WTC11 (cell line): ENCODE measurements at regions not wholly inside any gene's neighbourhood (a gene's known extent, or its start where the extent isn't known, plus 50 kb on each side); places are given as distances from the start of the nearest gene placed in this dataset.

ENCODE experiments used
- FOXJ3 ChIP-seq: sonication (generic); formaldehyde crosslinking; IDR thresholded peaks from 2 replicates; pipeline ENCODE4 v1.9.0; 2021; ENCODE audit warnings: missing genetic modification reagents, mild to moderate bottlenecking, borderline replicate concordance
- NFATC4 ChIP-seq: fragments of 250-450 bp; sonication (Bioruptor Pico); IDR thresholded peaks from 2 replicates; pipeline ENCODE4 v1.9.0; 2021; ENCODE audit warnings: mild to moderate bottlenecking
- RELA ChIP-seq: sonication (generic); formaldehyde crosslinking; IDR thresholded peaks from 2 replicates; pipeline ENCODE4 v1.8.1; 2022; ENCODE audit warnings: missing genetic modification reagents, mild to moderate bottlenecking, borderline replicate concordance
- SP1 ChIP-seq: sonication (generic); formaldehyde crosslinking; conservative IDR thresholded peaks from 2 replicates; pipeline ENCODE4 v1.8.1; 2022; ENCODE audit warnings: missing genetic modification reagents
- TF ChIP-seq, protein P1 (sequence below): fragments of 200-600 bp; IDR thresholded peaks from 2 replicates; pipeline ENCODE4 v1.8.0; 2022; ENCODE audit warnings: antibody characterized with exemption
- TF ChIP-seq, protein P2 (sequence below): sonication (generic); formaldehyde crosslinking; IDR thresholded peaks from 2 replicates; pipeline ENCODE4 v1.8.1; 2023; ENCODE audit warnings: mild to moderate bottlenecking, missing genetic modification reagents, moderate library complexity

- no peak for TF ChIP-seq RELA (CRISPR knock-in tag)
- TF ChIP-seq SP1, result no peak
- no peak for TF ChIP-seq NFATC4 (CRISPR knock-in tag)
- TF ChIP-seq FOXJ3 (CRISPR knock-in tag), result no peak
- TF ChIP-seq, protein P1, sequence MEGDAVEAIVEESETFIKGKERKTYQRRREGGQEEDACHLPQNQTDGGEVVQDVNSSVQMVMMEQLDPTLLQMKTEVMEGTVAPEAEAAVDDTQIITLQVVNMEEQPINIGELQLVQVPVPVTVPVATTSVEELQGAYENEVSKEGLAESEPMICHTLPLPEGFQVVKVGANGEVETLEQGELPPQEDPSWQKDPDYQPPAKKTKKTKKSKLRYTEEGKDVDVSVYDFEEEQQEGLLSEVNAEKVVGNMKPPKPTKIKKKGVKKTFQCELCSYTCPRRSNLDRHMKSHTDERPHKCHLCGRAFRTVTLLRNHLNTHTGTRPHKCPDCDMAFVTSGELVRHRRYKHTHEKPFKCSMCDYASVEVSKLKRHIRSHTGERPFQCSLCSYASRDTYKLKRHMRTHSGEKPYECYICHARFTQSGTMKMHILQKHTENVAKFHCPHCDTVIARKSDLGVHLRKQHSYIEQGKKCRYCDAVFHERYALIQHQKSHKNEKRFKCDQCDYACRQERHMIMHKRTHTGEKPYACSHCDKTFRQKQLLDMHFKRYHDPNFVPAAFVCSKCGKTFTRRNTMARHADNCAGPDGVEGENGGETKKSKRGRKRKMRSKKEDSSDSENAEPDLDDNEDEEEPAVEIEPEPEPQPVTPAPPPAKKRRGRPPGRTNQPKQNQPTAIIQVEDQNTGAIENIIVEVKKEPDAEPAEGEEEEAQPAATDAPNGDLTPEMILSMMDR, result no peak
- TF ChIP-seq, protein P2, sequence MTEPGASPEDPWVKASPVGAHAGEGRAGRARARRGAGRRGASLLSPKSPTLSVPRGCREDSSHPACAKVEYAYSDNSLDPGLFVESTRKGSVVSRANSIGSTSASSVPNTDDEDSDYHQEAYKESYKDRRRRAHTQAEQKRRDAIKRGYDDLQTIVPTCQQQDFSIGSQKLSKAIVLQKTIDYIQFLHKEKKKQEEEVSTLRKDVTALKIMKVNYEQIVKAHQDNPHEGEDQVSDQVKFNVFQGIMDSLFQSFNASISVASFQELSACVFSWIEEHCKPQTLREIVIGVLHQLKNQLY (CRISPR knock-in tag), result no peak
These were observed 171.8 kb downstream of the IGLL1 start for GRCh38 chr22:23408321-23408720.
